ENCODE measurements at regions not wholly inside any gene's neighbourhood (a gene's known extent, or its start where the extent isn't known, plus 50 kb on each side); places are given as distances from the start of the nearest gene placed in this dataset.

GRCh38 chr22:48342016-48342415 is 1485.7 kb downstream of the BRD1 start:
- no peak for TF ChIP-seq POLR2A (IDR thresholded peaks at IDR 0.05)
- TF ChIP-seq, protein P1, sequence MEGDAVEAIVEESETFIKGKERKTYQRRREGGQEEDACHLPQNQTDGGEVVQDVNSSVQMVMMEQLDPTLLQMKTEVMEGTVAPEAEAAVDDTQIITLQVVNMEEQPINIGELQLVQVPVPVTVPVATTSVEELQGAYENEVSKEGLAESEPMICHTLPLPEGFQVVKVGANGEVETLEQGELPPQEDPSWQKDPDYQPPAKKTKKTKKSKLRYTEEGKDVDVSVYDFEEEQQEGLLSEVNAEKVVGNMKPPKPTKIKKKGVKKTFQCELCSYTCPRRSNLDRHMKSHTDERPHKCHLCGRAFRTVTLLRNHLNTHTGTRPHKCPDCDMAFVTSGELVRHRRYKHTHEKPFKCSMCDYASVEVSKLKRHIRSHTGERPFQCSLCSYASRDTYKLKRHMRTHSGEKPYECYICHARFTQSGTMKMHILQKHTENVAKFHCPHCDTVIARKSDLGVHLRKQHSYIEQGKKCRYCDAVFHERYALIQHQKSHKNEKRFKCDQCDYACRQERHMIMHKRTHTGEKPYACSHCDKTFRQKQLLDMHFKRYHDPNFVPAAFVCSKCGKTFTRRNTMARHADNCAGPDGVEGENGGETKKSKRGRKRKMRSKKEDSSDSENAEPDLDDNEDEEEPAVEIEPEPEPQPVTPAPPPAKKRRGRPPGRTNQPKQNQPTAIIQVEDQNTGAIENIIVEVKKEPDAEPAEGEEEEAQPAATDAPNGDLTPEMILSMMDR (IDR thresholded peaks at IDR 0.05) = no peak
- TF ChIP-seq EP300 (IDR thresholded peaks at IDR 0.05) = no peak
- no peak for TF ChIP-seq POLR2AphosphoS5 (IDR thresholded peaks at IDR 0.05)
